ENCODE measurements at regions not wholly inside any gene's neighbourhood (a gene's known extent, or its start where the extent isn't known, plus 50 kb on each side); places are given as distances from the start of the nearest gene placed in this dataset.
"Not testable (repeated sequence)": the region's sequence is repeated elsewhere in the genome, so short reads cannot be mapped to it uniquely, and the experiment has no call there.

DNA sequence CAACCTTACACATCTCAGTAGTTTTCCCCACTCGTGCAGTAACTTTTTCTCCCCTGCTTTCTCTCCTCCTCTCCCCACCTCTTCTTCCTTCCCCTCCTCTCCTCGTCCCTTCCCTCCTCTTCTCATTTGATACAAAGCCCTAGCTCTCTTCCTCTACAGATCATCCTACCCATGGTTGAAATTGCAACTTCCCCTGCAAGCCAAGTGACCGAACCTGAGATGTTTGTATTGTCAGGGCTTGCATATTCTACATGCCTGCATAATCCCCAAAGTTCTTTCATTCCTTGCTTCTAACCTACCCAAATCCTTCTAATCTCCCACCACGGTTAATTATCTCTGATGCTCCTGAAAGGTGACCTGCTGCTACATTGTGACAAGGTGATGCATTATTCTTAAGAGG is 408.6 kb upstream of the AMELY start:
- TF ChIP-seq, protein P1, sequence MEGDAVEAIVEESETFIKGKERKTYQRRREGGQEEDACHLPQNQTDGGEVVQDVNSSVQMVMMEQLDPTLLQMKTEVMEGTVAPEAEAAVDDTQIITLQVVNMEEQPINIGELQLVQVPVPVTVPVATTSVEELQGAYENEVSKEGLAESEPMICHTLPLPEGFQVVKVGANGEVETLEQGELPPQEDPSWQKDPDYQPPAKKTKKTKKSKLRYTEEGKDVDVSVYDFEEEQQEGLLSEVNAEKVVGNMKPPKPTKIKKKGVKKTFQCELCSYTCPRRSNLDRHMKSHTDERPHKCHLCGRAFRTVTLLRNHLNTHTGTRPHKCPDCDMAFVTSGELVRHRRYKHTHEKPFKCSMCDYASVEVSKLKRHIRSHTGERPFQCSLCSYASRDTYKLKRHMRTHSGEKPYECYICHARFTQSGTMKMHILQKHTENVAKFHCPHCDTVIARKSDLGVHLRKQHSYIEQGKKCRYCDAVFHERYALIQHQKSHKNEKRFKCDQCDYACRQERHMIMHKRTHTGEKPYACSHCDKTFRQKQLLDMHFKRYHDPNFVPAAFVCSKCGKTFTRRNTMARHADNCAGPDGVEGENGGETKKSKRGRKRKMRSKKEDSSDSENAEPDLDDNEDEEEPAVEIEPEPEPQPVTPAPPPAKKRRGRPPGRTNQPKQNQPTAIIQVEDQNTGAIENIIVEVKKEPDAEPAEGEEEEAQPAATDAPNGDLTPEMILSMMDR (IDR thresholded peaks at IDR 0.05): not testable (repeated sequence)
- TF ChIP-seq POLR2A (IDR thresholded peaks at IDR 0.05): not testable (repeated sequence)

Measured in breast epithelium (tissue), 3 donors.